Breast epithelium (tissue), 4 donors: ENCODE measurements at regions not wholly inside any gene's neighbourhood (a gene's known extent, or its start where the extent isn't known, plus 50 kb on each side); places are given as distances from the start of the nearest gene placed in this dataset.

ENCODE experiments used
- DNase-seq, 2 donors: peaks; one replicate each; pipeline ENCODE4 v3.0.0-alpha.2; 2019; ENCODE audit warnings: low spot score in 2 of 2
- H3K27ac ChIP-seq, 2 donors: fragments of 200-600 bp; sonication (generic) in 1 of 2; one replicate each; pipeline ENCODE4 v1.5.1; 2016 to 2019; ENCODE audit warnings: mild to moderate bottlenecking in 1 of 2
- H3K27me3 ChIP-seq, 2 donors: fragments of 200-600 bp; sonication (generic) in 1 of 2; one replicate each; pipeline versions ENCODE4 v1.5.1 to v1.6.0; 2017 to 2019; ENCODE audit warnings: control low read depth in 1 of 2, mild to moderate bottlenecking in 1 of 2
- H3K36me3 ChIP-seq: fragments of 200-600 bp; one replicate; pipeline ENCODE4 v1.5.1; 2019
- H3K4me1 ChIP-seq, 2 donors: fragments of 200-600 bp; sonication (generic); one replicate each; pipeline ENCODE4 v1.5.1; 2016 to 2019; ENCODE audit warnings: control low read depth in 1 of 2
- H3K4me3 ChIP-seq, 3 donors: fragments of 200-600 bp; sonication (generic); 1 replicate in 2 of 3; 2 replicates in 1 of 3; pipeline ENCODE4 v1.5.1; 2016 to 2019; ENCODE audit warnings: mild to moderate bottlenecking in 3 of 3, moderate library complexity in 2 of 3
- H3K9me3 ChIP-seq, 2 donors: fragments of 200-600 bp; sonication (generic) in 1 of 2; one replicate each; pipeline ENCODE4 v1.5.1; 2016 to 2019; ENCODE audit warnings: control low read depth in 1 of 2
- POLR2A ChIP-seq: fragments of 450-650 bp; IDR thresholded peaks from one replicate; pipeline ENCODE4 v1.6.1; 2016; ENCODE audit warnings: antibody characterized with exemption, mild to moderate bottlenecking, moderate library complexity
- POLR2AphosphoS5 ChIP-seq, 3 donors: sonication (generic); formaldehyde crosslinking; IDR thresholded peaks; one replicate each; pipeline ENCODE4 v1.6.1; 2017; ENCODE audit warnings: antibody characterized with exemption in 3 of 3
- intact Hi-C: fragments of 100-400 bp; cut with DNase I; formaldehyde crosslinking; loops from one replicate; pipeline ENCODE4 v1.15.1; 2023; ENCODE audit warnings: low total_unique reads
- TF ChIP-seq, protein P1 (sequence below), 3 donors: fragments of 450-650 bp; IDR thresholded peaks; one replicate each; pipeline ENCODE4 v1.5.1; 2016 to 2017; ENCODE audit warnings: antibody characterized with exemption in 3 of 3, mild to moderate bottlenecking in 3 of 3, moderate library complexity in 3 of 3

DNA sequence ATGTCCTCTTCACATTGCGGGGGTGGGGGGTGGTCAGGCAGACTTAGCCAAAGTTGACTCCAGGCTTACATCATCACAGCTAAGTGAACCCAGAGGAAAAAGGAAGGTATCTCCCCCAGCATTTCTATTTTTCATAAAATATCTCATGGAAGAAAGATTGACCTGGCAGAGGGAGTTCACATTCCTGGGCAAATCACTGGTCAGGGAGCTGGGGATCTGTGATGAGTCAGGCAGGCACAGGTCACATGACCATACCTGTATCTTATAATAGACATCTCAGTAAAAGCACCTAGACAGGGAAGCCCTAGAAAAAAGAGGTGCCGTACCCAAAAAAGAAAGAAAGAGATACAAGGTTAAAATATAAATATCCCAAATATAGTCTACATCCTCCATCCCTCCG lies 57.3 kb upstream of the WWC1 start:
- intact Hi-C loops = no loop called here
- H3K9me3 ChIP-seq = no peaks in the 10 kb centered on the region
- no peaks in the 10 kb centered on the region for H3K27me3 ChIP-seq
- H3K4me3 ChIP-seq = no peak overlapping the region
- no peak overlapping the region for H3K27ac ChIP-seq
- TF ChIP-seq, protein P1, sequence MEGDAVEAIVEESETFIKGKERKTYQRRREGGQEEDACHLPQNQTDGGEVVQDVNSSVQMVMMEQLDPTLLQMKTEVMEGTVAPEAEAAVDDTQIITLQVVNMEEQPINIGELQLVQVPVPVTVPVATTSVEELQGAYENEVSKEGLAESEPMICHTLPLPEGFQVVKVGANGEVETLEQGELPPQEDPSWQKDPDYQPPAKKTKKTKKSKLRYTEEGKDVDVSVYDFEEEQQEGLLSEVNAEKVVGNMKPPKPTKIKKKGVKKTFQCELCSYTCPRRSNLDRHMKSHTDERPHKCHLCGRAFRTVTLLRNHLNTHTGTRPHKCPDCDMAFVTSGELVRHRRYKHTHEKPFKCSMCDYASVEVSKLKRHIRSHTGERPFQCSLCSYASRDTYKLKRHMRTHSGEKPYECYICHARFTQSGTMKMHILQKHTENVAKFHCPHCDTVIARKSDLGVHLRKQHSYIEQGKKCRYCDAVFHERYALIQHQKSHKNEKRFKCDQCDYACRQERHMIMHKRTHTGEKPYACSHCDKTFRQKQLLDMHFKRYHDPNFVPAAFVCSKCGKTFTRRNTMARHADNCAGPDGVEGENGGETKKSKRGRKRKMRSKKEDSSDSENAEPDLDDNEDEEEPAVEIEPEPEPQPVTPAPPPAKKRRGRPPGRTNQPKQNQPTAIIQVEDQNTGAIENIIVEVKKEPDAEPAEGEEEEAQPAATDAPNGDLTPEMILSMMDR (IDR thresholded peaks at IDR 0.05) = no peak
- TF ChIP-seq POLR2AphosphoS5 (IDR thresholded peaks at IDR 0.05) (no peak), POLR2A (no peak)
- H3K36me3 ChIP-seq = no peaks in the 10 kb centered on the region
- H3K4me1 ChIP-seq = no peaks in the 10 kb centered on the region
- DNase-seq = no peak

DNA sequence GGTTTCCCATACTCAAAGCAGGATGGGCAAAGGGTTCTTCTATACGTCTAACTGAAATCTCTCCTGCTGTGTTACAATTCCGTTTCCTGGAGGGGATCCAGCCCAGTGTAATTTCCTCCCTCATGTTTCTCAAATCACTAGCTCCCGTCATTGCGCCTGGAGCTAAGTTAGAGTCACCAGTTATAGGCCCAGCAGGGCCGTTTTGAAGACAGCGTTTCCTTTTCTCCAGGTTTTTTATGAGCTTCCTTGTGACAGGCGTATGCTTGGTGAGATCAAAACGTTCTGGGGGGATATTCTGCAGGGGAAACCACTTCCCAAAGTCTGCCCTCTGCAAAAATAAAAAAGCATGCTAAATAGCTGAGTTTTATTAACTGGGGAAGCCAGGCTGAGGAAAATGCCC lies 53.0 kb upstream of the WWC1 start:
- Histone ChIP-seq H3K9me3 (no peaks in the 10 kb centered on the region), H3K27me3 (no peaks in the 10 kb centered on the region), H3K27ac (no peak overlapping the region), H3K4me1 (no peaks in the 10 kb centered on the region), H3K4me3 (no peak overlapping the region), H3K36me3 (no peaks in the 10 kb centered on the region)
- TF ChIP-seq POLR2AphosphoS5 (IDR thresholded peaks at IDR 0.05) (no peak), POLR2A (no peak)
- TF ChIP-seq, protein P1 (IDR thresholded peaks at IDR 0.05) = no peak
- intact Hi-C loops = no loop called here
- no peak for DNase-seq

DNA sequence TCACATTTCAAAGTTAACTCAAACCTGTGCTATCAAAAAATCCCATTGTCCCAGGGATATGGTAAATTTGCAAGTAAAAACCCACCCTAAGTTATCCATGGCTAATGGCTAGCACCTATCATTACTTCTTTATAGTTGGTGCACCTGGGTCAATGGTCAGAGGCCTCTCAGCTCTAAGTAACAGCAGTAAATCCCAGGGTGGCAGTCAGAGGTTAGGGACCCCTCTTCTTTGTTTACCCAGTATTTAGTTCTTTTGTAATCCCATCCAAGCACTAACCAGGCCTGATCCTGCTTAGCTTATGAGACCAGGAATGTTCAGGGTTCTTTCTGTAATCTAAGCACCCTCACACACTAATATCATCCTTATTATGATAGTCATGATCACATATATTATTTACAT lies 52.1 kb upstream of the WWC1 start:
- Histone ChIP-seq H3K27ac (no peak overlapping the region), H3K9me3 (no peaks in the 10 kb centered on the region), H3K27me3 (no peaks in the 10 kb centered on the region), H3K4me3 (no peak overlapping the region), H3K36me3 (no peaks in the 10 kb centered on the region), H3K4me1 (no peaks in the 10 kb centered on the region)
- no peak for DNase-seq
- no peak for TF ChIP-seq POLR2AphosphoS5 (IDR thresholded peaks at IDR 0.05)
- no peak for TF ChIP-seq POLR2A
- TF ChIP-seq, protein P1 (IDR thresholded peaks at IDR 0.05) = no peak
- intact Hi-C loops = no loop called here
